IPS-18c (cell line): ENCODE measurements at regions not wholly inside any gene's neighbourhood (a gene's known extent, or its start where the extent isn't known, plus 50 kb on each side); places are given as distances from the start of the nearest gene placed in this dataset.

Experiments used
- H3K4me3 ChIP-seq: 2 replicates; pipeline ENCODE4 v1.7.0; 2013; ENCODE audit warnings: low read depth, mild to moderate bottlenecking, low read length, moderate library complexity; ENCODE audit not compliant: insufficient read depth
- H3K9me3 ChIP-seq: one replicate; pipeline ENCODE4 v1.6.1; 2013; ENCODE audit warnings: mild to moderate bottlenecking, low read length, moderate library complexity; ENCODE audit not compliant: control insufficient read depth, insufficient read depth

DNA sequence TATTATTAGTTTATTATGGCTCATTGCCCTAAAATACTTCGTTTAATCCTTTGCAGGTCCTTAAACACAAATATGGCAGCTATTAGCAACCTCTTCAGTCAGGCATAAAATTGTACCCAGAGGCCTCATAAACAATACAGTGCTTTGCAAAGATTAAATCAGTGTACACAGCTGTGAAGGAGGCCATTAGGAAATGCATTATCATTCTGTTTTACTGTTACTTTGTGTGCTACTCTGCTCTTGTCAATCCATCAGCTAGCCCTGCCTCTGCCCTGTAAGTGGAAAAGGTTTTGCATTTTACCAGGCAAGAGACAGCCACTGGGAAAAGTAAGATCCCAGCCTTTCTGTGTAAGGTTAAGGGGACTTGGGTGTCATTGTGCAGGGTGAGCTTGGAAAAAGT lies 415.7 kb upstream of the DAB1 start:
- Histone ChIP-seq H3K9me3 (peaks cover 12% of the 10 kb centered on the region), H3K4me3 (no peak overlapping the region)

- no peak overlapping the region for H3K4me3 ChIP-seq
- peaks cover 12% of the 10 kb centered on the region for H3K9me3 ChIP-seq
Measured at GRCh38 chr1:57839067-57839466, 415.2 kb upstream of the DAB1 start.

DNA sequence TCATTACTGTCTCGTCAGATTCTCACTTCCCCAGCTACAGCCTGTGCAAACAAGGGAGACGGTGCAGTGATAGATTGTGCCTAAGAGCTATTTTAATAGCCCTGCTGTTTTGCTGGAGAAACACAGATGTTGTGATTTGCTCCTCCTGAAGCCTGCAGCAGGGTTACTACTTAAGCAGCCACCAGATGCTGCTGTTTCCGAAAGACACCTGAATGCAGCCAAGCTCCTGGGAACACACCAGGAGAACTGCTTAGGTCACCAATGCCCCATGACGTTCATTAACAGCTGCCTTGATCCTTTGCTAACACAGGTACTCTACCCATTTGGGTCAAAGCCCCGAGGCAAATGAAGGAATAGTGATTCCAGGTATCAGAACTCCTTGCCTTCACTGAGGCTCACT lies 411.8 kb upstream of the DAB1 start:
- Histone ChIP-seq H3K4me3 (no peak overlapping the region), H3K9me3 (no peaks in the 10 kb centered on the region)

DNA sequence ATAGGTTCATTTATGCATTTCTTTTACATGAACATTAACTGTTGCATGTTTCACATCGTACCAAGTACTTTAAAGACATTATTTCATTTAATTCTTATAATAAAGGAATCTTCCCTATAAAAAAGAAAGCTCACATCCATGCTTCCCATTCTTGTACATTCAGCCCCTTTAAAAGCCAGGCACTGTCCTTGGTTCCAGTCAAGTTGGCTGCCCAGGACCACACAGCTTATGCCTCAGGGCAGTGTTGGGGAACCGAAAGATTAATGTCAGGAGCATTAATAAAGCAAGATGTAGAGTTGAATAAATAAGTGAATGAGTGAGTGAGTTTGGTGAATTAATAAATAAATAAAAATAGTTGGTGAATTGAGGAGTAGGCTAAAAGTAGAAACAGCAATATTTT lies 409.4 kb upstream of the DAB1 start:
- no peak overlapping the region for H3K4me3 ChIP-seq
- H3K9me3 ChIP-seq, result no peaks in the 10 kb centered on the region

- Histone ChIP-seq H3K4me3 (no peak overlapping the region), H3K9me3 (no peaks in the 10 kb centered on the region)
Measured at GRCh38 chr1:57832612-57833011, 408.8 kb upstream of the DAB1 start.

DNA sequence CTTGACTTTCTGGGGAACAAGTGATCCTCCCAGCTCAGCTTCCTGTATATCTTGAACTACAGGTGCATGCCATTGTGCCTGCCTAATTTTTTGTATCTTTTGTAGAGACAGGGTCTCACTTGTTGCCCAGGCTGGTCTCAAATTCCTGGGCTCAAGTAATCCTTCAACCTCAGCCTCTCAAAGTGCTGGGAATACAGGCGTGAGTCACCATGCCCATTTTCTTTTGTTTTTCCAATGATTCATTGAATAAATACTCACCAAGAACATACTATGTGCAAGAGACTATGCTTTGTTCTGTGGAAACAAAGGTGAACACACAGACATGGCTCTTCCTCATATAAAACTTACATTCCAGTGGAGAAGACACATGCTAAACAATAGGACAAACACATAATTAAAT lies 407.8 kb upstream of the DAB1 start:
- H3K9me3 ChIP-seq, result no peaks in the 10 kb centered on the region
- no peak overlapping the region for H3K4me3 ChIP-seq

DNA sequence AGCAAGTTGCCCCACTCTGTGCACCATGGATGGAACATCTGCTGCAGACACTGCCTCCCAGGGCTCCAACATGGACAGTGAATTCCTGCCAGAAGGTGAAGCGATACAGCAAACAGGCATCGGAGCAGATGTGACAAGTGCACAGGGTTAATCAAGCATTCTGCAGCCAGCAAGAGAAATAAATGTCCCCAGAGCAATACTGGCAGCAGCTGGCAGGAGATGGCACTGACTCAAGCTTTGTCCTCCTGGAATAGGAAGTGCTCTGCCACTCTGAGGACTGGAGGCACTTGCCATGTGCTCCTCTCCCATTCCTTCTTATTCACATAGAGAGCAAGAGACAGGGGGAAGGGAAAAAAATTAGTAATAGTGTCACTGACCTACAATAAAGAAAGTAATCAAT lies 402.7 kb upstream of the DAB1 start:
- peaks cover 2% of the 10 kb centered on the region for H3K9me3 ChIP-seq

GRCh38 chr1:57824535-57824934 lies 400.7 kb upstream of the DAB1 start:
- no peak overlapping the region for H3K4me3 ChIP-seq
- H3K9me3 ChIP-seq, result peaks cover 2% of the 10 kb centered on the region

More for the DNA sequence above, 402.7 kb upstream of the DAB1 start:
- no peak overlapping the region for H3K4me3 ChIP-seq

GRCh38 chr1:57820356-57821095 lies 396.7 kb upstream of the DAB1 start:
- H3K4me3 ChIP-seq, result no peak overlapping the region

GRCh38 chr1:57819893-57820292 lies 396.0 kb upstream of the DAB1 start:
- peaks cover 2% of the 10 kb centered on the region for H3K9me3 ChIP-seq
- H3K4me3 ChIP-seq, result no peak overlapping the region

More at GRCh38 chr1:57820356-57821095, 396.7 kb upstream of the DAB1 start:
- peaks cover 2% of the 10 kb centered on the region for H3K9me3 ChIP-seq

GRCh38 chr1:57803586-57803985 lies 379.7 kb upstream of the DAB1 start:
- no peaks in the 10 kb centered on the region for H3K9me3 ChIP-seq
- H3K4me3 ChIP-seq, result no peak overlapping the region

- H3K4me3 ChIP-seq, result no peak overlapping the region
- H3K9me3 ChIP-seq, result no peaks in the 10 kb centered on the region
Measured at GRCh38 chr1:57800376-57800775, 376.5 kb upstream of the DAB1 start.

- no peak overlapping the region for H3K4me3 ChIP-seq
- no peaks in the 10 kb centered on the region for H3K9me3 ChIP-seq
Measured at GRCh38 chr1:57799490-57800115, 375.7 kb upstream of the DAB1 start.

- H3K4me3 ChIP-seq, result no peak overlapping the region
- no peaks in the 10 kb centered on the region for H3K9me3 ChIP-seq
Measured at GRCh38 chr1:57798543-57798942, 374.7 kb upstream of the DAB1 start.

DNA sequence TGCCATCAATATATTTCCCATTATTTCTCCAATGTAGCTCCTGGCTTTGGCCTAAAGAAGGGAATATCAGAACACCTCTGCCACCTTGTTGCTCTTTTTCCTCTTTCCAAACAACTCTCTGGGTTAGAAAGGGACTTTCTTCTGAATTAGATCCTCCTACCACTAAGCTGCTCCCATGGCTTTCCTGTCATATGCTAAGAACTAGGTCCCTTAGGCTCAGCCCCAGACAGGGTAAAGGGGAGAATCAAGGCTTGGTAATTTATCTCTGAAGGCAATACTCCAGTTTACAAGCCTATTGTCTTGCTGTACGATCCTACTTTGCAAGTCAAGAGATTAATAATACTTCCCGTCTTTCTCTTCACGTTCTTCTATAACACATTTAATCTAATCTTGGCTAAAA lies 373.2 kb upstream of the DAB1 start:
- H3K4me3 ChIP-seq, result no peak overlapping the region

GRCh38 chr1:57796616-57797015 lies 372.8 kb upstream of the DAB1 start:
- Histone ChIP-seq H3K4me3 (no peak overlapping the region), H3K9me3 (no peaks in the 10 kb centered on the region)

More for the DNA sequence above, 373.2 kb upstream of the DAB1 start:
- H3K9me3 ChIP-seq, result no peaks in the 10 kb centered on the region

DNA sequence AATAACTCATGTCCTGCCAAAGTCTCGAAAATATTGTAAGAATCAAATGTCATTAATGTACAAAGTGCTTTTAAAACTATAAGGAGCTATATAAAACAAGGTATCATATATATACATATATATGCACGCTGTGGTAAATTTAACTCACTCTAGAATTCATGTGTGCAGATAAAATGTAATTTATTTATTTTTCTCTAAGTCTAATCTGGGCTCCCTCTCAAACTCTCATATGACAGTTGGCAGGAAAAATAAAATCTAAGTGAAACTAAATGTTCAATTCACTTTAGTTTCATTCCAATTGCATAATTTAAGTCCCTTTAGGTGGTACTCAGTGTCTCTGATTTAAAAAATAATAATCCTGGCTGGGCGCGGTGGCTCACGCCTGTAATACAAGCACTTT lies 372.0 kb upstream of the DAB1 start:
- no peaks in the 10 kb centered on the region for H3K9me3 ChIP-seq
- H3K4me3 ChIP-seq, result no peak overlapping the region

DNA sequence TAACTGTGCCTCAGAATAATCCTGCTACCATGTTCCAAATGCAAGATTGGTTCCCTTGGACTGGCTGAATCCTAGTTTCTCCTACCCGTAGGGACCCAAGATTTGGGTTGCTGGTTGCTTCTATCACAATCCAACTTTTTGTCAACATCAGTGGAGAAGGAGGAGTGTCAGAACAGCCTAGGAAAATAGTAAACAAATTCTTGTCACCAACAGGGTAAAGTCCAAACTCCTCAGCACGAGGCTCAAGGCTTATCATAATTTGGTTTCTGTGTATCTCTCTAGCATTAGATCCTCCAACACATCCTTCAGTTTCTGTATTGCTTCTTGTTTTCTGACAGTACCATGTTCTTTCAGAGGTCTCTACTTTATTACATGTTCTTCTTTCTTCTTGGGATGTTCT lies 370.2 kb upstream of the DAB1 start:
- H3K9me3 ChIP-seq, result no peaks in the 10 kb centered on the region
- no peak overlapping the region for H3K4me3 ChIP-seq

GRCh38 chr1:57791497-57791896 lies 367.6 kb upstream of the DAB1 start:
- no peak overlapping the region for H3K4me3 ChIP-seq
- no peaks in the 10 kb centered on the region for H3K9me3 ChIP-seq
